Keratinocyte (primary cell): ENCODE measurements at regions not wholly inside any gene's neighbourhood (a gene's known extent, or its start where the extent isn't known, plus 50 kb on each side); places are given as distances from the start of the nearest gene placed in this dataset.

Source experiments
- DNase-seq: peaks from one replicate; pipeline ENCODE4 v3.0.0-alpha.2; 2011; ENCODE audit warnings: low read depth, missing footprints, low spot score
- FAIRE-seq: peaks from 2 replicates; lab custom pipeline; 2011; peaks lifted over from hg19 to GRCh38; lab: Jason Lieb, UNC
- H2AFZ ChIP-seq: 2 replicates; pipeline ENCODE4 v1.6.0; 2012; ENCODE audit warnings: low read length, control low read depth, inconsistent platforms; ENCODE audit not compliant: control insufficient read depth
- H3K27ac ChIP-seq: 2 replicates; pipeline ENCODE4 v1.5.1; 2011; ENCODE audit warnings: low read length; ENCODE audit not compliant: control insufficient read depth, insufficient read depth
- H3K27me3 ChIP-seq: 3 replicates; pipeline ENCODE4 v1.6.0; 2011; ENCODE audit warnings: low read length; ENCODE audit not compliant: control insufficient read depth, insufficient read depth; ENCODE audit errors: extremely low read depth
- H3K36me3 ChIP-seq, 2 experiments: 2 replicates in 1 of 2; 3 replicates in 1 of 2; pipeline ENCODE4 v1.5.1; 2011; ENCODE audit warnings: low read length in 2 of 2, mild to moderate bottlenecking in 1 of 2; ENCODE audit not compliant: control insufficient read depth in 2 of 2, insufficient read depth in 2 of 2; ENCODE audit errors: extremely low read depth in 1 of 2
- H3K4me1 ChIP-seq: 3 replicates; pipeline ENCODE4 v1.5.1; 2011; ENCODE audit warnings: low read length; ENCODE audit not compliant: control insufficient read depth, insufficient read depth; ENCODE audit errors: extremely low read depth
- H3K4me2 ChIP-seq: 3 replicates; pipeline ENCODE4 v1.6.0; 2011; ENCODE audit warnings: low read depth, low read length; ENCODE audit not compliant: control insufficient read depth, insufficient read depth; ENCODE audit errors: extremely low read depth
- H3K4me3 ChIP-seq, 3 experiments: fragments of 200-600 bp in 1 of 3; sonication (generic) in 1 of 3; 2 replicates in 2 of 3; 3 replicates in 1 of 3; pipeline ENCODE4 v1.5.1; 2011 to 2016; ENCODE audit warnings: low read length in 3 of 3, mild to moderate bottlenecking in 3 of 3, control low read depth in 2 of 3, inconsistent platforms in 1 of 3, low read depth in 1 of 3, mixed read lengths in 1 of 3, mixed run types in 1 of 3, moderate library complexity in 1 of 3; ENCODE audit not compliant: control insufficient read depth in 2 of 3, insufficient read depth in 2 of 3; ENCODE audit errors: extremely low read depth in 1 of 3
- H3K79me2 ChIP-seq: 2 replicates; pipeline ENCODE4 v1.6.0; 2012; ENCODE audit warnings: low read length; ENCODE audit not compliant: control insufficient read depth, insufficient read depth
- H3K9ac ChIP-seq: 3 replicates; pipeline ENCODE4 v1.6.0; 2011; ENCODE audit warnings: low read length; ENCODE audit not compliant: control insufficient read depth, insufficient read depth; ENCODE audit errors: extremely low read depth
- H3K9me1 ChIP-seq: 3 replicates; pipeline ENCODE4 v1.6.0; 2011; ENCODE audit warnings: low read length; ENCODE audit not compliant: control insufficient read depth, insufficient read depth; ENCODE audit errors: extremely low read depth
- H3K9me3 ChIP-seq: 2 replicates; pipeline ENCODE4 v1.5.1; 2012; ENCODE audit warnings: low read depth, low read length; ENCODE audit not compliant: control insufficient read depth
- H4K20me1 ChIP-seq: 3 replicates; pipeline ENCODE4 v1.6.0; 2011; ENCODE audit warnings: low read length; ENCODE audit not compliant: control insufficient read depth, insufficient read depth; ENCODE audit errors: extremely low read depth
- CTCF ChIP-seq, 3 experiments: IDR thresholded peaks in 1 of 3; conservative IDR thresholded peaks in 1 of 3; optimal IDR thresholded peaks in 1 of 3; 2 replicates in 2 of 3; 3 replicates in 1 of 3; pipeline versions ENCODE3 to v1.5.1; 2011; ENCODE audit warnings: low read length in 3 of 3, mild to moderate bottlenecking in 3 of 3, moderate library complexity in 2 of 3, control low read depth in 1 of 3, inconsistent platforms in 1 of 3; ENCODE audit not compliant: insufficient read depth in 2 of 3; ENCODE audit errors: extremely low read depth in 1 of 3
- EZH2 ChIP-seq: IDR thresholded peaks from one replicate; pipeline ENCODE4 v1.6.1; 2012; ENCODE audit warnings: inconsistent platforms, mild to moderate bottlenecking, low read length, moderate library complexity
- dilution Hi-C: fragments of 300-500 bp; cut with MboI; formaldehyde crosslinking; loops from one replicate; pipeline ENCODE4 v1.7.0; 2020; ENCODE audit warnings: low sequenced_read_pairs; ENCODE audit not compliant: extremely low pct_ligation_motif_present

DNA sequence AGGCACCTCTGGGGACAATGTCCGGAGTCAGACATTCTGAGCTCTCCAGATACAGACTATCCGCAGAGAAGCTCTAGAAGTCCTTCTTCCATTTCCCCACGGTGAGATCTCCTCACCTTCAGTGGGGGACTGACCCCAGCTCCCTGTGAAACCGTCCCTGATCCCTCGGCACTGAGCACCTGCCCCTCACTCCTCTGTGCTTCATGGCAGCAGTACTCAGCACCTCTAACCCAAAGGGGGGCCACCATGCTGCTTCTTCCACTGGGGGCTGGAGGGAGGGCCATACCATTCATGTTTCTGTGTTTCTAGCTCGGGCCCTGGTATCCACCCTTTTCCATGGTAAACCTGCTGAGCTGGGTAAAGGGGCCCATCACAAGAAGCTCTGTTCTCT, 321.7 kb downstream of the BRD1 start:
- H3K27ac ChIP-seq, result no peak overlapping the region
- H3K27me3 ChIP-seq, result no peaks in the 10 kb centered on the region
- no peak overlapping the region for H3K4me3 ChIP-seq
- DNase-seq (no peak), FAIRE-seq (no peak)
- H3K9ac ChIP-seq, result no peak overlapping the region
- no peak overlapping the region for H3K4me2 ChIP-seq
- H3K79me2 ChIP-seq, result no peaks in the 10 kb centered on the region
- no peaks in the 10 kb centered on the region for H3K4me1 ChIP-seq
- no peak for TF ChIP-seq CTCF (optimal IDR thresholded peaks at IDR 0.05 in 1 of 3, IDR thresholded peaks at IDR 0.05 in 1 of 3, conservative IDR thresholded peaks at IDR 0.05 in 1 of 3; ENCODE audit: extremely low read depth in 1 of 3, insufficient read depth in 2 of 3, low read length in 3 of 3)
- no peak for TF ChIP-seq EZH2
- no peak overlapping the region for H2AFZ ChIP-seq
- peaks cover 25% of the 10 kb centered on the region for H3K9me3 ChIP-seq
- no peaks in the 10 kb centered on the region for H3K9me1 ChIP-seq
- dilution Hi-C loops, result no loop called here
- H3K36me3 ChIP-seq, result no peaks in the 10 kb centered on the region
- no peaks in the 10 kb centered on the region for H4K20me1 ChIP-seq

GRCh38 chr22:49505337-49506009, 322.2 kb downstream of the BRD1 start:
- H2AFZ ChIP-seq, result no peak overlapping the region
- no peak overlapping the region for H3K4me2 ChIP-seq
- no peak for TF ChIP-seq EZH2
- TF ChIP-seq CTCF (optimal IDR thresholded peaks at IDR 0.05 in 1 of 3, IDR thresholded peaks at IDR 0.05 in 1 of 3, conservative IDR thresholded peaks at IDR 0.05 in 1 of 3; ENCODE audit: extremely low read depth in 1 of 3, insufficient read depth in 2 of 3, low read length in 3 of 3), result no peak
- dilution Hi-C loops, result no loop called here
- H3K9ac ChIP-seq, result no peak overlapping the region
- DNase-seq, result no peak
- H3K4me3 ChIP-seq, result no peak overlapping the region
- H3K4me1 ChIP-seq, result no peaks in the 10 kb centered on the region
- H3K79me2 ChIP-seq, result no peaks in the 10 kb centered on the region
- no peaks in the 10 kb centered on the region for H3K9me1 ChIP-seq
- no peaks in the 10 kb centered on the region for H3K27me3 ChIP-seq
- no peaks in the 10 kb centered on the region for H3K36me3 ChIP-seq
- H3K9me3 ChIP-seq, result peaks cover 30% of the 10 kb centered on the region
- no peak overlapping the region for H3K27ac ChIP-seq
- H4K20me1 ChIP-seq, result no peaks in the 10 kb centered on the region
- FAIRE-seq, result no peak
